Uterus (tissue), 3 donors: ENCODE measurements at regions not wholly inside any gene's neighbourhood (a gene's known extent, or its start where the extent isn't known, plus 50 kb on each side); places are given as distances from the start of the nearest gene placed in this dataset. TPM values are rescaled to one million over a fixed set of nuclear protein-coding genes. Genes with fewer than 3 reads are reported as not detected.
"Not testable (repeated sequence)": the region's sequence is repeated elsewhere in the genome, so short reads cannot be mapped to it uniquely, and the experiment has no call there.

Experiments
- DNase-seq, 2 donors: peaks; one replicate each; pipeline ENCODE4 v3.0.0-alpha.2; 2019 to 2020
- H3K27ac ChIP-seq, 2 donors: fragments of 200-600 bp; sonication (generic); 1 replicate in 1 of 2; 2 replicates in 1 of 2; pipeline ENCODE4 v1.5.1; 2016 to 2018
- H3K27me3 ChIP-seq, 2 donors: fragments of 200-600 bp; sonication (generic); one replicate each; pipeline ENCODE4 v1.5.1; 2018 to 2019; ENCODE audit warnings: control low read depth in 1 of 2
- H3K36me3 ChIP-seq, 2 donors: fragments of 200-600 bp; sonication (generic); one replicate each; pipeline ENCODE4 v1.5.1; 2019; ENCODE audit warnings: control low read depth in 1 of 2
- H3K4me1 ChIP-seq, 2 donors: fragments of 200-600 bp; sonication (generic); one replicate each; pipeline ENCODE4 v1.5.1; 2018 to 2019; ENCODE audit warnings: control low read depth in 1 of 2
- H3K4me3 ChIP-seq, 2 donors: fragments of 200-600 bp; sonication (generic); 1 replicate in 1 of 2; 2 replicates in 1 of 2; pipeline ENCODE4 v1.5.1; 2018 to 2019; ENCODE audit warnings: mild to moderate bottlenecking in 1 of 2
- H3K9me3 ChIP-seq, 2 donors: fragments of 200-600 bp; sonication (generic); one replicate each; pipeline ENCODE4 v1.5.1; 2019; ENCODE audit warnings: control low read depth in 1 of 2
- CTCF ChIP-seq, 4 experiments: fragments of 200-600 bp in 2 of 4; fragments of 450-650 bp in 2 of 4; sonication (generic) in 2 of 4; IDR thresholded peaks; one replicate each; pipeline ENCODE4 v1.5.1; 2016 to 2019; ENCODE audit warnings: antibody characterized with exemption in 4 of 4, mild to moderate bottlenecking in 2 of 4, moderate library complexity in 1 of 4
- POLR2A ChIP-seq, 2 donors: fragments of 450-650 bp; IDR thresholded peaks; one replicate each; pipeline ENCODE4 v1.6.1; 2016; ENCODE audit warnings: antibody characterized with exemption in 2 of 2, mild to moderate bottlenecking in 1 of 2, moderate library complexity in 1 of 2
- intact Hi-C: fragments of 100-400 bp; cut with DNase I; formaldehyde crosslinking; loops from one replicate; pipeline ENCODE4 v1.15.1; 2023; ENCODE audit warnings: low total_unique reads
- small RNA-seq: library from RNA; depleted of rRNA; stranded (forward); fragments of <200 nt; gene quantifications from one replicate; pipeline ENCODE3, GENCODE V24; 2016
- donor health status: DM: yes; HTN: yes; CAD: no.

GRCh38 chr4:150021483-150021882 is 56.8 kb upstream of the DCLK2 start:
- H3K27ac ChIP-seq: no peak overlapping the region
- no peak for DNase-seq
- no peak for TF ChIP-seq CTCF (IDR thresholded peaks at IDR 0.05)

DNA sequence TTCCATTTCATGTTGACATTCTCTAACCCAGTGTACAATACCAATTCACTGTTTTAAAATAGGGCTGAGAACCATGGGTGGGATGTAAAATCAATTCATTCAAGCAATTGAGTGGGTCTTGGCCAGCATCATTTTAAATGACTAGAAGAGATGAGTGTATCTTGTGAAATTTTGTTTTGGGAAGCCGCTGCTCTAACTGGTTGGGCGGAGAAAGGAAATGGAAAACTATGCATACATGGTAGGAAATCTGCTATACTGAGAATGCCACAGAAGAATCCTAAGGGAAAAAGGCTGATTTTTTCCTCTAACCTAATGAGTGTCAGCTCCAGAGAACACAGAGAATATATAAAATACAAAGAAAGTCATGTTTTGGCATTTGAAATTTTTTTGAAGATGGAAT is 54.8 kb upstream of the DCLK2 start:
- no peaks in the 10 kb centered on the region for H3K4me1 ChIP-seq
- TF ChIP-seq CTCF (IDR thresholded peaks at IDR 0.05): no peak
- no peak for TF ChIP-seq POLR2A (IDR thresholded peaks at IDR 0.05)
- no peak for DNase-seq
- H3K9me3 ChIP-seq: no peaks in the 10 kb centered on the region
- H3K27ac ChIP-seq: no peak overlapping the region
- no peak overlapping the region for H3K4me3 ChIP-seq
- intact Hi-C loops: no loop called here
- H3K27me3 ChIP-seq: no peaks in the 10 kb centered on the region
- no peaks in the 10 kb centered on the region for H3K36me3 ChIP-seq

More at GRCh38 chr4:150021483-150021882, 56.8 kb upstream of the DCLK2 start:
- H3K4me3 ChIP-seq: no peak overlapping the region
- no peaks in the 10 kb centered on the region for H3K4me1 ChIP-seq
- intact Hi-C loops: no loop called here
- no peaks in the 10 kb centered on the region for H3K9me3 ChIP-seq
- H3K27me3 ChIP-seq: no peaks in the 10 kb centered on the region
- H3K36me3 ChIP-seq: no peaks in the 10 kb centered on the region

DNA sequence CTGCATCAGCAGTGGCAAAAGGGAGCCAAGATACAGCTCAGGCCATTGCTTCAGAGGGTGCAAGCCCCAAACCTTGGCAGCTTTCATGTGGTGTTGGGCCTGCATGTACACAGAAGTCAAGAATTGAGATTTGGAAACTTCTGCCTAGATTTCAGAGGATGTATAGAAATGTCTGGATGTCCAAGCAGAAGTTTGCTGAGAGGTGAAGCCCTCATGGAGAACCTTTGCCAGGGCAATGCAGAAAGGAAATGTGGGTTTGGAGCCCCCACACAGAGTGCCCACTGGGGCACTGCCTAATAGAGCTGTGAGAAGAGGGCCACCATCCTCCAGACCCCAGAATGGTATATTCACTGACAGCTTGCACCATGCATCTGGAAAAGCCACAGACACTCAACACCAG is 51.3 kb upstream of the DCLK2 start:
- DNase-seq, intact Hi-C loops, H3K4me3 ChIP-seq, H3K36me3 ChIP-seq, H3K27ac ChIP-seq, H3K9me3 ChIP-seq, H3K4me1 ChIP-seq, H3K27me3 ChIP-seq: not testable (repeated sequence)

Small RNA genes lying in the stretch of these regions (small RNA-seq; reads per million reads assigned to genes)
- gene RNA5SP167: not detected
- gene RNU6-1230P: not detected
